ENCODE measurements at regions not wholly inside any gene's neighbourhood (a gene's known extent, or its start where the extent isn't known, plus 50 kb on each side); places are given as distances from the start of the nearest gene placed in this dataset.

GRCh38 chr1:239274242-239274830 lies 112.0 kb upstream of the CHRM3 start:
- 67% methylated on average over 4 of the region's 4 CpGs for WGBS
- TF ChIP-seq ZBTB33 (IDR thresholded peaks at IDR 0.05) (no peak), NR2F2 (IDR thresholded peaks at IDR 0.05) (no peak), JUND (IDR thresholded peaks at IDR 0.05) (no peak), YY1 (IDR thresholded peaks at IDR 0.05) (no peak), HNF4A (conservative IDR thresholded peaks at IDR 0.05) (no peak), FOXA2 (IDR thresholded peaks at IDR 0.05) (no peak), HNF4G (IDR thresholded peaks at IDR 0.05) (no peak), RXRA (IDR thresholded peaks at IDR 0.05) (no peak), REST (IDR thresholded peaks at IDR 0.05) (no peak), RAD21 (IDR thresholded peaks at IDR 0.05) (no peak), SP1 (IDR thresholded peaks at IDR 0.05) (no peak), GABPA (IDR thresholded peaks at IDR 0.05 in 1 of 2, conservative IDR thresholded peaks at IDR 0.05 in 1 of 2) (no peak), MAX (IDR thresholded peaks at IDR 0.05) (no peak), CTCF (IDR thresholded peaks at IDR 0.05; ENCODE audit: low read depth, low read length, missing input control) (no peak), EGR1 (IDR thresholded peaks at IDR 0.05; ENCODE audit: low read depth in 2 of 2) (no peak), FOXA1 (IDR thresholded peaks at IDR 0.05) (no peak), TAF1 (conservative IDR thresholded peaks at IDR 0.05) (no peak)
- TF ChIP-seq, protein P1, sequence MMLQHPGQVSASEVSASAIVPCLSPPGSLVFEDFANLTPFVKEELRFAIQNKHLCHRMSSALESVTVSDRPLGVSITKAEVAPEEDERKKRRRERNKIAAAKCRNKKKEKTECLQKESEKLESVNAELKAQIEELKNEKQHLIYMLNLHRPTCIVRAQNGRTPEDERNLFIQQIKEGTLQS (IDR thresholded peaks at IDR 0.05), result no peak
- Histone ChIP-seq H3K9ac (ENCODE audit: low read depth in 1 of 2, low read length in 2 of 2) (no peak overlapping the region), H3K9me3 (ENCODE audit: control insufficient read depth in 4 of 4, low read length in 3 of 4) (no peaks in the 10 kb centered on the region), H3K36me3 (ENCODE audit: control insufficient read depth in 4 of 4, insufficient read depth in 3 of 4, low read depth in 1 of 4, low read length in 3 of 4) (no peaks in the 10 kb centered on the region), H3K4me3 (ENCODE audit: low read depth in 1 of 3, low read length in 3 of 3) (no peak overlapping the region), H3K27me3 (ENCODE audit: control insufficient read depth in 4 of 4, insufficient read depth in 4 of 4, low read length in 3 of 4) (peaks cover 0 to 3% (median 0%) of the 10 kb centered on the region in 4 donors), H3K27ac (ENCODE audit: low read depth in 1 of 2, low read length in 2 of 2) (no peak overlapping the region), H3K4me1 (ENCODE audit: control insufficient read depth in 4 of 4, insufficient read depth in 4 of 4, low read length in 3 of 4) (no peaks in the 10 kb centered on the region)
- no peak for DNase-seq (ENCODE audit: low spot score)
